DND-41 (cell line): ENCODE measurements at regions not wholly inside any gene's neighbourhood (a gene's known extent, or its start where the extent isn't known, plus 50 kb on each side); places are given as distances from the start of the nearest gene placed in this dataset.

Source experiments
- EZH2 ChIP-seq: IDR thresholded peaks from 3 replicates; pipeline ENCODE4 v1.6.1; 2012; ENCODE audit warnings: borderline replicate concordance, low read depth, mild to moderate bottlenecking, moderate library complexity, low read length, inconsistent platforms; ENCODE audit not compliant: severe bottlenecking
- TF ChIP-seq, protein P1 (sequence below): IDR thresholded peaks from 2 replicates; pipeline ENCODE4 v1.5.1; 2012; ENCODE audit warnings: borderline replicate concordance, low read length, moderate library complexity, mild to moderate bottlenecking; ENCODE audit not compliant: poor library complexity, severe bottlenecking; ENCODE audit errors: extremely low read depth

DNA sequence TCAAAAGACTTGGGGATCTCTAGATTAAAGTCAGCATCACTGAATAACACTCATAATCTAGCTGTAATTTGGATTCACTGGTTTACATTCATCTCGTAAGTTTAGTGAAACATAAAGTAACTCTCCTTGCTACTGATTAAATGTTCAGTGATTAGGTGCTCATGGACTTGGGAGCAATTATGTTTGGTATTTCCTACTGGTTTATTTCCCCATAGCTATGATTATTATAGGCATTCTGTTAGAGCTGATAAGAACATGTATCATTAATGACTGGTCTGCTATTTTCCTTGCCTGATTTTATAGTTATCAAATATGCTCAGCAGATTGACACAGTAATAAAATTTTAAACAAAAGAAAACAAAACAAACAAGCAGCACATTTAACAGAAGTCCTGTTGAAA lies 334.7 kb upstream of the SLC8A1 start:
- TF ChIP-seq EZH2 = no peak
- TF ChIP-seq, protein P1, sequence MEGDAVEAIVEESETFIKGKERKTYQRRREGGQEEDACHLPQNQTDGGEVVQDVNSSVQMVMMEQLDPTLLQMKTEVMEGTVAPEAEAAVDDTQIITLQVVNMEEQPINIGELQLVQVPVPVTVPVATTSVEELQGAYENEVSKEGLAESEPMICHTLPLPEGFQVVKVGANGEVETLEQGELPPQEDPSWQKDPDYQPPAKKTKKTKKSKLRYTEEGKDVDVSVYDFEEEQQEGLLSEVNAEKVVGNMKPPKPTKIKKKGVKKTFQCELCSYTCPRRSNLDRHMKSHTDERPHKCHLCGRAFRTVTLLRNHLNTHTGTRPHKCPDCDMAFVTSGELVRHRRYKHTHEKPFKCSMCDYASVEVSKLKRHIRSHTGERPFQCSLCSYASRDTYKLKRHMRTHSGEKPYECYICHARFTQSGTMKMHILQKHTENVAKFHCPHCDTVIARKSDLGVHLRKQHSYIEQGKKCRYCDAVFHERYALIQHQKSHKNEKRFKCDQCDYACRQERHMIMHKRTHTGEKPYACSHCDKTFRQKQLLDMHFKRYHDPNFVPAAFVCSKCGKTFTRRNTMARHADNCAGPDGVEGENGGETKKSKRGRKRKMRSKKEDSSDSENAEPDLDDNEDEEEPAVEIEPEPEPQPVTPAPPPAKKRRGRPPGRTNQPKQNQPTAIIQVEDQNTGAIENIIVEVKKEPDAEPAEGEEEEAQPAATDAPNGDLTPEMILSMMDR = no peak
